GM23338 (cell line): ENCODE measurements at regions not wholly inside any gene's neighbourhood (a gene's known extent, or its start where the extent isn't known, plus 50 kb on each side); places are given as distances from the start of the nearest gene placed in this dataset.

Source experiments
- ATAC-seq: fragments of 200-7000 bp; cut with Tn5 transposase; 3 replicates; pipeline ENCODE4 v1.9.1; 2020
- DNase-seq: peaks from one replicate; pipeline ENCODE4 v3.0.0-alpha.2; 2015; ENCODE audit warnings: low spot score
- H2AFZ ChIP-seq: fragments of 200-600 bp; sonication (generic); 2 replicates; pipeline ENCODE4 v1.8.0; 2016; ENCODE audit warnings: antibody characterized with exemption, mild to moderate bottlenecking, moderate library complexity
- H3F3A ChIP-seq: fragments of 200-600 bp; sonication (generic); replicated peaks from 2 replicates; pipeline ENCODE4 v1.8.0; 2017; ENCODE audit warnings: antibody characterized with exemption, mixed run types, low read depth
- H3K27ac ChIP-seq: fragments of 200-600 bp; sonication (generic); 2 replicates; pipeline ENCODE4 v1.6.1; 2016; ENCODE audit warnings: low read depth
- H3K27me3 ChIP-seq: fragments of 200-600 bp; sonication (generic); 2 replicates; pipeline ENCODE4 v1.8.0; 2016; ENCODE audit warnings: mild to moderate bottlenecking, mixed run types, moderate library complexity; ENCODE audit not compliant: insufficient read depth
- H3K36me3 ChIP-seq: fragments of 200-600 bp; sonication (generic); 2 replicates; pipeline ENCODE4 v1.8.0; 2016; ENCODE audit warnings: mild to moderate bottlenecking; ENCODE audit not compliant: insufficient read depth
- H3K4me1 ChIP-seq: fragments of 200-600 bp; sonication (generic); 2 replicates; pipeline ENCODE4 v1.8.0; 2016; ENCODE audit warnings: mild to moderate bottlenecking, moderate library complexity; ENCODE audit not compliant: insufficient read depth
- H3K4me2 ChIP-seq: fragments of 200-600 bp; sonication (generic); 2 replicates; pipeline ENCODE4 v1.7.1; 2017; ENCODE audit warnings: mixed run types
- H3K4me3 ChIP-seq: fragments of 200-600 bp; sonication (generic); 2 replicates; pipeline ENCODE4 v1.6.1; 2016; ENCODE audit warnings: mixed run types
- H3K79me2 ChIP-seq: fragments of 200-600 bp; sonication (generic); replicated peaks from 2 replicates; pipeline ENCODE4 v1.8.0; 2017; ENCODE audit warnings: mild to moderate bottlenecking; ENCODE audit not compliant: insufficient read depth
- H3K9me2 ChIP-seq: fragments of 200-600 bp; sonication (generic); 2 replicates; pipeline ENCODE4 v1.8.0; 2017; ENCODE audit not compliant: insufficient read depth
- H4K20me1 ChIP-seq: fragments of 200-600 bp; sonication (generic); replicated peaks from 2 replicates; pipeline ENCODE4 v1.8.0; 2017; ENCODE audit warnings: mild to moderate bottlenecking; ENCODE audit not compliant: insufficient read depth
- H3K27ac Mint-ChIP-seq: 2 replicates; pipeline ENCODE4 v1.8.0; 2020; ENCODE audit warnings: inconsistent platforms, mild to moderate bottlenecking, moderate library complexity, mixed read lengths
- H3K27me3 Mint-ChIP-seq: 3 replicates; pipeline ENCODE4 v1.8.0; 2022; ENCODE audit warnings: low read depth, mild to moderate bottlenecking, moderate library complexity, mixed read lengths, inconsistent platforms; ENCODE audit not compliant: insufficient read depth, poor library complexity
- H3K36me3 Mint-ChIP-seq: 3 replicates; pipeline ENCODE4 v1.8.0; 2021; ENCODE audit warnings: low read depth, mild to moderate bottlenecking, inconsistent platforms, moderate library complexity, mixed read lengths
- H3K4me1 Mint-ChIP-seq: 3 replicates; pipeline ENCODE4 v1.8.0; 2020; ENCODE audit warnings: mild to moderate bottlenecking, inconsistent platforms, mixed read lengths
- H3K4me3 Mint-ChIP-seq: 3 replicates; pipeline ENCODE4 v1.8.0; 2021; ENCODE audit warnings: moderate library complexity, mild to moderate bottlenecking, inconsistent platforms, mixed read lengths
- H3K9me3 Mint-ChIP-seq: 3 replicates; pipeline ENCODE4 v1.8.0; 2020; ENCODE audit warnings: moderate library complexity, mild to moderate bottlenecking, inconsistent platforms, mixed read lengths
- CREB1 ChIP-seq: fragments of 250-450 bp; sonication (Bioruptor Pico); IDR thresholded peaks from 2 replicates; pipeline ENCODE4 v1.5.0; 2020; ENCODE audit warnings: low read depth, mild to moderate bottlenecking, moderate library complexity
- CTCF ChIP-seq, 2 experiments: fragments of 200-600 bp in 1 of 2; sonication (generic) in 1 of 2; conservative IDR thresholded peaks; 2 replicates each; pipeline versions ENCODE4 v1.5.1 to v1.6.1; 2016 to 2017; ENCODE audit warnings: antibody characterized with exemption in 2 of 2, low read depth in 2 of 2, mild to moderate bottlenecking in 2 of 2, moderate library complexity in 1 of 2
- ETS1 ChIP-seq: IDR thresholded peaks from 2 replicates; pipeline ENCODE4 v1.6.1; 2016; ENCODE audit warnings: antibody characterized with exemption
- EZH2 ChIP-seq: fragments of 200-600 bp; sonication (generic); IDR thresholded peaks from one replicate; pipeline ENCODE4 v1.8.0; 2017; ENCODE audit warnings: antibody characterized with exemption, mild to moderate bottlenecking, low read depth; ENCODE audit not compliant: unreplicated experiment
- EZH2phosphoT487 ChIP-seq: fragments of 200-600 bp; sonication (generic); IDR thresholded peaks from one replicate; pipeline ENCODE4 v1.8.1; 2018; ENCODE audit warnings: antibody characterized with exemption; ENCODE audit not compliant: unreplicated experiment
- JUNB ChIP-seq: IDR thresholded peaks from one replicate; pipeline ENCODE4 v1.6.1; 2016; ENCODE audit warnings: antibody characterized with exemption; ENCODE audit not compliant: unreplicated experiment
- NANOG ChIP-seq: IDR thresholded peaks from 2 replicates; pipeline ENCODE4 v1.6.1; 2016; ENCODE audit warnings: antibody characterized with exemption, borderline replicate concordance
- POLR2AphosphoS5 ChIP-seq: IDR thresholded peaks from 2 replicates; pipeline ENCODE4 v1.6.1; 2016; ENCODE audit warnings: antibody characterized with exemption, low read depth
- REST ChIP-seq: IDR thresholded peaks from one replicate; pipeline ENCODE4 v1.6.1; 2018; ENCODE audit warnings: antibody characterized with exemption; ENCODE audit not compliant: unreplicated experiment
- STAT1 ChIP-seq: IDR thresholded peaks from one replicate; pipeline ENCODE4 v1.6.1; 2016; ENCODE audit warnings: antibody characterized with exemption; ENCODE audit not compliant: unreplicated experiment
- ZNF114 ChIP-seq: fragments of 250-450 bp; sonication (Bioruptor Pico); IDR thresholded peaks from 2 replicates; pipeline ENCODE4 v1.5.0; 2020; ENCODE audit warnings: mild to moderate bottlenecking, moderate library complexity
- ZNF331 ChIP-seq: fragments of 250-450 bp; sonication (Bioruptor Pico); IDR thresholded peaks from 2 replicates; pipeline ENCODE4 v1.5.0; 2020; ENCODE audit warnings: low read depth, mild to moderate bottlenecking, moderate library complexity
- ZNF462 ChIP-seq: fragments of 250-450 bp; sonication (Bioruptor Pico); IDR thresholded peaks from 2 replicates; pipeline ENCODE4 v1.5.0; 2020; ENCODE audit warnings: mild to moderate bottlenecking, moderate library complexity

- no peaks in the 10 kb centered on the region for H3K27me3 ChIP-seq
- no peak overlapping the region for H3K4me3 ChIP-seq
- TF ChIP-seq CTCF (conservative IDR thresholded peaks at IDR 0.05; ENCODE audit: low read depth in 2 of 2) (no peak), ZNF462 (CRISPR knock-in tag) (no peak), CREB1 (CRISPR knock-in tag) (no peak), JUNB (no peak), POLR2AphosphoS5 (no peak), EZH2phosphoT487 (no peak), EZH2 (no peak), STAT1 (no peak), REST (no peak), ETS1 (no peak), ZNF331 (CRISPR knock-in tag) (no peak), NANOG (no peak), ZNF114 (CRISPR knock-in tag) (no peak)
- no peaks in the 10 kb centered on the region for H3F3A ChIP-seq
- Mint-ChIP-seq H3K9me3 (no peaks in the 10 kb centered on the region; the same call in 2 of the 3 replicates), H3K4me3 (no peak overlapping the region), H3K27ac (no peak overlapping the region), H3K4me1 (no peaks in the 10 kb centered on the region), H3K27me3 (peaks cover 3% of the 10 kb centered on the region), H3K36me3 (no peaks in the 10 kb centered on the region; the same call in 2 of the 3 replicates)
- no peaks in the 10 kb centered on the region for H3K36me3 ChIP-seq
- no peaks in the 10 kb centered on the region for H3K9me2 ChIP-seq
- no peak overlapping the region for H2AFZ ChIP-seq
- H3K4me1 ChIP-seq = no peaks in the 10 kb centered on the region
- H3K79me2 ChIP-seq = no peaks in the 10 kb centered on the region
- DNase-seq (no peak), ATAC-seq (no peak)
- H4K20me1 ChIP-seq = no peaks in the 10 kb centered on the region
- no peak overlapping the region for H3K27ac ChIP-seq
- H3K4me2 ChIP-seq = no peak overlapping the region
These were observed 265.7 kb downstream of the BCL11B start for GRCh38 chr14:99006276-99006675.
